HG03097 (cell line): ENCODE measurements at regions not wholly inside any gene's neighbourhood (a gene's known extent, or its start where the extent isn't known, plus 50 kb on each side); places are given as distances from the start of the nearest gene placed in this dataset.
"Not testable (repeated sequence)": the region's sequence is repeated elsewhere in the genome, so short reads cannot be mapped to it uniquely, and the experiment has no call there.

Source experiments
- ATAC-seq: cut with Tn5 transposase; IDR thresholded peaks from one replicate; pipeline ENCODE4 v1.9.1; 2021; ENCODE audit not compliant: unreplicated experiment, low FRiP score

- ATAC-seq, result no peak
Measured at GRCh38 chr19:28296506-28296905, 916.4 kb downstream of the UQCRFS1 start.

GRCh38 chr19:28294975-28295374 is 918.0 kb downstream of the UQCRFS1 start:
- ATAC-seq, result not testable (repeated sequence)

GRCh38 chr19:28294395-28294794 is 918.6 kb downstream of the UQCRFS1 start:
- no peak for ATAC-seq

- no peak for ATAC-seq
Measured at GRCh38 chr19:28293685-28294084, 919.3 kb downstream of the UQCRFS1 start.

GRCh38 chr19:28292822-28293500 is 920.0 kb downstream of the UQCRFS1 start:
- no peak for ATAC-seq

- ATAC-seq, result no peak
Measured at GRCh38 chr19:28291874-28292273, 921.1 kb downstream of the UQCRFS1 start.

- ATAC-seq, result no peak
Measured at GRCh38 chr19:28290963-28291657, 921.8 kb downstream of the UQCRFS1 start.

GRCh38 chr19:28289295-28290063 is 923.5 kb downstream of the UQCRFS1 start:
- ATAC-seq, result no peak

- no peak for ATAC-seq
Measured at GRCh38 chr19:28288572-28289264, 924.2 kb downstream of the UQCRFS1 start.

GRCh38 chr19:28285917-28286316 is 927.0 kb downstream of the UQCRFS1 start:
- no peak for ATAC-seq

- ATAC-seq, result no peak
Measured at GRCh38 chr19:28285078-28285477, 927.9 kb downstream of the UQCRFS1 start.

GRCh38 chr19:28284389-28284788 is 928.6 kb downstream of the UQCRFS1 start:
- no peak for ATAC-seq

- no peak for ATAC-seq
Measured at GRCh38 chr19:28283592-28283991, 929.4 kb downstream of the UQCRFS1 start.

GRCh38 chr19:28281676-28282075 is 931.3 kb downstream of the UQCRFS1 start:
- ATAC-seq, result no peak

- no peak for ATAC-seq
Measured at GRCh38 chr19:28264556-28264955, 948.4 kb downstream of the UQCRFS1 start.

GRCh38 chr19:28258829-28259228 is 954.1 kb downstream of the UQCRFS1 start:
- no peak for ATAC-seq

- ATAC-seq, result no peak
Measured at GRCh38 chr19:28257396-28257795, 955.6 kb downstream of the UQCRFS1 start.

- ATAC-seq, result no peak
Measured at GRCh38 chr19:28247243-28247642, 965.7 kb downstream of the UQCRFS1 start.

GRCh38 chr19:28245937-28246336 is 967.0 kb downstream of the UQCRFS1 start:
- no peak for ATAC-seq

- no peak for ATAC-seq
Measured at GRCh38 chr19:28244966-28245365, 968.0 kb downstream of the UQCRFS1 start.
